ENCODE measurements at regions not wholly inside any gene's neighbourhood (a gene's known extent, or its start where the extent isn't known, plus 50 kb on each side); places are given as distances from the start of the nearest gene placed in this dataset.

DNA sequence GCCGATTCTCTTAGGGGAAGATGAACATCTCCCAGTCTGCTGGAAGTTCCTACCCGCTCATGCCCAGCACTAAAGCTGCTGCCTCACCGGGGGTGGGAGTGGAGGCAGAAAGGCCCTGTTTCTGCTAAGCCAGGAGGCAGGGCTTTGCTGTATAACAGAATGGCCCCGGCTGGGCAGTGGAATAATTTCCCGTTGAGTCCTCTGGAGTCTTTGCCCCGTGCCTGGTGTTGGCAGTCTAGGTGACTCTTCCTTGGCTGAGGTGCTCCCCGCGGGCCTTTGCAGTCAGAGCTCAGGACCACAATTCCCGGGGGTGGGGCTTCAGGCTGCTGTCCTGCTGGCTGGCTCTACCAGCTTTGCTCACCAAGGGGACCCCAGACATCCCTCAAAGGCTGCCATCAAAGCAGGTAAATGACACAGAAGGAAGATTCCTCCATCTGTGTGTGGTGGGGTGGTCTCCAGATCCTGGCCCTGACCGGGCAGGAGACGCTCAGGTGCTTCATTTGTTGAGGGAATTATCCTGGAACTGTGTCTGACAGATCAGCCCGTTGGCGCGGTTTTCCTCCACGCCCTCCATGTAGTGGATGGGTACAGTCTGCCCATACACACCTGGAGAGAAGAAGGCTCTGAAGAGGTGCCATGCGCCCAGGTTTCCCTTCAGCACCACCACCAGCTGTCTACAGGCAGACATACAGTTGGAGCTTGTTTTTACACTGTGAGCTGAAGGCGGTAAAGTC is 209.9 kb downstream of the TEX29 start:
- TF ChIP-seq CTCF (IDR thresholded peaks at IDR 0.05; ENCODE audit: insufficient read depth, low read length, poor library complexity, severe bottlenecking) = no peak
- no peak for TF ChIP-seq EZH2phosphoT487 (conservative IDR thresholded peaks at IDR 0.05; ENCODE audit: low read length)
